ENCODE measurements at regions not wholly inside any gene's neighbourhood (a gene's known extent, or its start where the extent isn't known, plus 50 kb on each side); places are given as distances from the start of the nearest gene placed in this dataset.

- TF ChIP-seq CHAMP1 (IDR thresholded peaks at IDR 0.05): no peak
- TF ChIP-seq ARID2 (IDR thresholded peaks at IDR 0.05): no peak
- TF ChIP-seq ETV5 (CRISPR knock-in tag; IDR thresholded peaks at IDR 0.05; ENCODE audit: low read depth): no peak
- TF ChIP-seq BMI1 (IDR thresholded peaks at IDR 0.05; ENCODE audit: low read length): no peak
Observed at GRCh38 chr3:163773136-163773535, 1305.2 kb downstream of the SI start (continued).

- FAIRE-seq (no peak), ATAC-seq (no peak), DNase-seq (ENCODE audit: extremely low read depth in 1 of 4, low spot score in 3 of 4) (no peak)
- Histone ChIP-seq H4K20me1 (replicated peaks; ENCODE audit: control insufficient read depth, insufficient read depth, low read length) (no peaks in the 10 kb centered on the region), H2AFZ (ENCODE audit: low read depth, low read length) (no peak overlapping the region), H3K4me2 (ENCODE audit: insufficient read depth, low read length) (no peak overlapping the region), H3K4me1 (replicated peaks in 1 of 2; ENCODE audit: control insufficient read depth in 2 of 2, insufficient read depth in 2 of 2, low read length in 2 of 2) (no peaks in the 10 kb centered on the region), H3K9me3 (replicated peaks; ENCODE audit: control insufficient read depth, insufficient read depth, low read depth, low read length) (no peaks in the 10 kb centered on the region), H3K27ac (ENCODE audit: extremely low read depth, low read depth, low read length) (no peak overlapping the region), H3K79me2 (ENCODE audit: control insufficient read depth, insufficient read depth, low read length) (no peaks in the 10 kb centered on the region), H3K27me3 (ENCODE audit: control insufficient read depth in 2 of 2, insufficient read depth in 2 of 2, low read length in 2 of 2) (no peaks in the 10 kb centered on the region), H3K4me3 (no peak overlapping the region), H3K9me1 (ENCODE audit: control insufficient read depth, insufficient read depth, low read length) (no peaks in the 10 kb centered on the region), H3K36me3 (ENCODE audit: control insufficient read depth, insufficient read depth, low read length) (no peaks in the 10 kb centered on the region), H3K9ac (ENCODE audit: insufficient read depth in 1 of 2, low read depth in 2 of 2, low read length in 2 of 2) (no peak overlapping the region)
- no TSS peak for BruUV-seq (replicated peaks)
- in situ Hi-C loops (cut with MboI) (no loop called here), intact Hi-C loops (cut with micrococcal nuclease) (no loop called here)
- TF ChIP-seq YBX1 (IDR thresholded peaks at IDR 0.05) (no peak), ZNF274 (IDR thresholded peaks at IDR 0.05; ENCODE audit: borderline replicate concordance, low read depth, low read length) (no peak), POLR2A (conservative IDR thresholded peaks at IDR 0.05) (no peak), ZNF253 (CRISPR knock-in tag; conservative IDR thresholded peaks at IDR 0.05) (no peak), TSC22D4 (tag; IDR thresholded peaks at IDR 0.05) (no peak), CHD4 (IDR thresholded peaks at IDR 0.05; ENCODE audit: insufficient read depth, insufficient replicate concordance, low read depth, low read length, poor library complexity, severe bottlenecking) (no peak), ZNF212 (CRISPR knock-in tag; IDR thresholded peaks at IDR 0.05) (no peak), ZNF780A (CRISPR knock-in tag; IDR thresholded peaks at IDR 0.05) (no peak), RBM14 (IDR thresholded peaks at IDR 0.05; ENCODE audit: borderline replicate concordance, insufficient read depth, low read depth, low read length) (no peak), ARID2 (IDR thresholded peaks at IDR 0.05) (no peak), CBX2 (IDR thresholded peaks at IDR 0.05; ENCODE audit: insufficient read depth, low read length, poor library complexity, severe bottlenecking) (no peak), MEIS2 (IDR thresholded peaks at IDR 0.05; ENCODE audit: partially characterized antibody) (no peak), ZBTB17 (CRISPR knock-in tag; IDR thresholded peaks at IDR 0.05) (no peak), ZNF583 (CRISPR knock-in tag; IDR thresholded peaks at IDR 0.05) (no peak)
- CTCF ChIA-PET (ENCODE audit: low intra/inter-chr PET ratio): no interaction called here
- POLR2A ChIA-PET: no interaction called here
Observed at GRCh38 chr3:163768048-163768447, 1310.2 kb downstream of the SI start.
